ENCODE measurements at regions not wholly inside any gene's neighbourhood (a gene's known extent, or its start where the extent isn't known, plus 50 kb on each side); places are given as distances from the start of the nearest gene placed in this dataset.

- Histone ChIP-seq H3K27ac (ENCODE audit: insufficient read depth, low read length) (no peak overlapping the region), H3K4me3 (ENCODE audit: insufficient read depth, low read depth, low read length) (no peak overlapping the region), H2BK5ac (ENCODE audit: low read depth, low read length, poor library complexity, severe bottlenecking) (no peak overlapping the region), H4K91ac (ENCODE audit: insufficient read depth, low read depth, low read length) (no peak overlapping the region), H3K36me3 (ENCODE audit: control insufficient read depth, insufficient read depth, low read length) (no peaks in the 10 kb centered on the region), H2BK20ac (ENCODE audit: low read depth, low read length) (no peak overlapping the region), H3K4me2 (ENCODE audit: low read depth, low read length) (no peak overlapping the region), H2AK9ac (replicated peaks; ENCODE audit: low read depth, low read length, poor library complexity) (no peak overlapping the region), H3K4ac (ENCODE audit: low read depth, low read length) (no peak overlapping the region), H3K27me3 (ENCODE audit: control insufficient read depth, insufficient read depth, low read length) (no peaks in the 10 kb centered on the region), H3K9me1 (ENCODE audit: insufficient read depth, low read length) (no peaks in the 10 kb centered on the region), H3K56ac (ENCODE audit: extremely low read depth, insufficient read depth, low read length) (no peak overlapping the region), H3K9ac (ENCODE audit: low read depth, low read length) (no peak overlapping the region), H4K20me1 (ENCODE audit: insufficient read depth, low read length) (no peaks in the 10 kb centered on the region), H3K9me3 (ENCODE audit: control insufficient read depth, insufficient read depth, low read length) (peaks cover 34% of the 10 kb centered on the region), H3K79me1 (ENCODE audit: low read depth in 1 of 2, low read length in 2 of 2) (no peaks in the 10 kb centered on the region), H3K4me1 (ENCODE audit: control insufficient read depth, insufficient read depth, low read length) (no peaks in the 10 kb centered on the region), H3K18ac (ENCODE audit: low read depth, low read length) (no peak overlapping the region), H2AK5ac (ENCODE audit: low read depth, low read length) (no peak overlapping the region), H2BK120ac (ENCODE audit: low read depth, low read length) (no peak overlapping the region), H3K23ac (ENCODE audit: low read depth, low read length) (no peak overlapping the region), H3K14ac (replicated peaks; ENCODE audit: low read depth, low read length) (no peak overlapping the region), H2AFZ (replicated peaks; ENCODE audit: low read length, poor library complexity) (no peak overlapping the region), H2BK15ac (ENCODE audit: low read depth, low read length) (no peak overlapping the region), H4K5ac (ENCODE audit: low read depth, low read length) (no peak overlapping the region), H4K8ac (ENCODE audit: low read depth in 2 of 2, low read length in 2 of 2) (no peak overlapping the region)
- in situ Hi-C loops (cut with MboI; ENCODE audit: low sequenced_read_pairs) (no loop called here), intact Hi-C loops (cut with micrococcal nuclease) (no loop called here), dilution Hi-C loops (cut with HindIII; ENCODE audit: low sequenced_read_pairs, unreplicated experiment) (no loop called here)
- DNase-seq (no peak), ATAC-seq (ENCODE audit: low read depth) (no peak)
- no TSS peak for BruUV-seq (replicated peaks)
- ChIA-PET POLR2A (ENCODE audit: unreplicated experiment) (no interaction called here), CTCF (no interaction called here)
- no CpG with 5 or more reads among the region's 8 CpGs for WGBS, 2 experiments (ENCODE audit: extremely low coverage in 2 of 2, insufficient read length in 1 of 2)
- no peak for TF ChIP-seq POLR2A (IDR thresholded peaks at IDR 0.05; ENCODE audit: low read depth, low read length)
- TF ChIP-seq RCOR1 (IDR thresholded peaks at IDR 0.05; ENCODE audit: insufficient replicate concordance, low read length) = no peak
- no peak for TF ChIP-seq MAFK (IDR thresholded peaks at IDR 0.05; ENCODE audit: low read depth, low read length)
- TF ChIP-seq ELK1 (IDR thresholded peaks at IDR 0.05; ENCODE audit: borderline replicate concordance, low read depth, low read length) = no peak
- TF ChIP-seq NFE2L2 (IDR thresholded peaks at IDR 0.05; ENCODE audit: low read depth, low read length) = no peak
- no peak for TF ChIP-seq RAD21 (IDR thresholded peaks at IDR 0.05; ENCODE audit: low read length)
- no peak for TF ChIP-seq FOS (IDR thresholded peaks at IDR 0.05; ENCODE audit: low read depth, low read length)
- no peak for TF ChIP-seq SMC3 (IDR thresholded peaks at IDR 0.05; ENCODE audit: low read depth, low read length)
- no peak for TF ChIP-seq USF2 (IDR thresholded peaks at IDR 0.05; ENCODE audit: low read depth, low read length)
- no peak for TF ChIP-seq CTCF (conservative IDR thresholded peaks at IDR 0.05; ENCODE audit: low read depth, low read length)
- TF ChIP-seq MXI1 (IDR thresholded peaks at IDR 0.05; ENCODE audit: borderline replicate concordance, low read depth, low read length) = no peak
- no peak for TF ChIP-seq RFX5 (IDR thresholded peaks at IDR 0.05; ENCODE audit: low read depth, low read length)
- TF ChIP-seq CEBPB (IDR thresholded peaks at IDR 0.05; ENCODE audit: low read depth, low read length) = no peak
- TF ChIP-seq CHD1 (IDR thresholded peaks at IDR 0.05; ENCODE audit: low read depth, low read length) = no peak
- no peak for TF ChIP-seq MAZ (IDR thresholded peaks at IDR 0.05; ENCODE audit: borderline replicate concordance, low read depth, low read length)
- no peak for TF ChIP-seq BHLHE40 (IDR thresholded peaks at IDR 0.05; ENCODE audit: low read depth, low read length)
Observed at GRCh38 chr7:67803789-67804188, 807.2 kb downstream of the TYW1 start.

All from IMR-90 (cell line).